GM18907 (cell line): ENCODE measurements at regions not wholly inside any gene's neighbourhood (a gene's known extent, or its start where the extent isn't known, plus 50 kb on each side); places are given as distances from the start of the nearest gene placed in this dataset.

Source experiments
- ATAC-seq: cut with Tn5 transposase; IDR thresholded peaks from one replicate; pipeline ENCODE4 v1.9.1; 2021; ENCODE audit warnings: mild to moderate bottlenecking, moderate library complexity; ENCODE audit not compliant: unreplicated experiment

- no peak for ATAC-seq
Observed at GRCh38 chr13:90084684-90085290, 1262.7 kb upstream of the MIR17HG start.

DNA sequence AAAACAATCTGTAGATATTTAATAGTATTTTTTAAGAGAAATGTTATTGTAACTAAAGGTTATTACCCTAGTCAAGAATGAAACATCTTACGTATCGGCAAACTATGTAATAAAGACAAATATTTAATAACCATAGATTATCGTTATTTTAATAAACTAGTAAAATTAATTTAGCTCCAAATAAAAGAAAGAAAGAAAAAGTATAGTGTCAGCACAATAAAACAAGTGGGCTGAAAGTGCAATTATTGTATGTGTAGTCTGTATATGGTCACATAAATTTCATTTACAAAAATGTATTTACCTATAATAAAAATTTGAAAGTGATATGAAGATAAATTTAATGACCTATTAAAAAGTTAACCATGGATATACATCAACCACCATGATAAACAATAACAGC lies 1258.4 kb upstream of the MIR17HG start:
- ATAC-seq, result no peak

DNA sequence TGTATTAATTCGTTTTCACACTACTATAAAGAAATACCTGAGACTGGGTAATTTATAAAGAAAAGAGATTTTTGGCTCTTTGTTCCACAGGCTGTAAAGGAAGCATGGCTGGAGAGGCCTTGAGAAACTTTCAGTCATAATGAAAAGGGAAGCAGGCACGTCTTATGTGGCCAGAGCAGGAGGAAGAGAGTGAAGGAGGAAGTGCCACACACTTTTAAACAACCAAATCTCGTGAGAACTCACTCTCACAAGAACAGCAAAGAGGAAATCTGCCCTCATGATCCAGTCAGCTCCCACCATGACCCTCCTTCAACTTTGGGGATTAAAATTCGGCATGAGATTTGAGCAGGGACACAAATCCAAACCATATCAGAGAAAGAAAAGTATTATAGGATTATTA lies 1255.9 kb upstream of the MIR17HG start:
- no peak for ATAC-seq

- no peak for ATAC-seq
Observed at GRCh38 chr13:90094357-90094756, 1253.1 kb upstream of the MIR17HG start.

GRCh38 chr13:90098577-90098976 lies 1248.9 kb upstream of the MIR17HG start:
- no peak for ATAC-seq

GRCh38 chr13:90099847-90100246 lies 1247.6 kb upstream of the MIR17HG start:
- no peak for ATAC-seq

- ATAC-seq, result no peak
Observed at GRCh38 chr13:90103099-90103784, 1244.2 kb upstream of the MIR17HG start.

GRCh38 chr13:90104764-90105163 lies 1242.7 kb upstream of the MIR17HG start:
- ATAC-seq, result no peak

DNA sequence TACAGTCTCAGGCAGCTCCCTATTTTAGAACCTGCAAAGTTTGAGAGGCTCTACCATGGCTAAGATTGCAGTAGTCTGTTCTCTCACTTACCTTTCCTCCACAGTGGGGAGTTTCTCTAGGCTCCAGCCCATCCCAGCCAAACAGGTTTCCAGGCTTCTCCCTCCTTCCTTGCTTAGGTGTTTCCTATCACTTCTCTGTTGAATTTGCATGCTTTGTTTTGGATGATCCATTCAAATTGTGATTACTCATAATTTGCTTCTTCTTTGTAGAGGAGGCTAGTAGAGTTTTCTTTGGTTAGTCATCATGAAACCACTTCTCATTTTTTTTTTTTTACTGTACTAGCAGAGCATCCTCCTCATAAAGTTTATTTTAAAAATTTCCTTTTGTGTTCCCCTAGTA lies 1242.2 kb upstream of the MIR17HG start:
- ATAC-seq, result no peak

GRCh38 chr13:90105849-90106496 lies 1241.5 kb upstream of the MIR17HG start:
- ATAC-seq, result no peak

GRCh38 chr13:90107661-90108060 lies 1239.8 kb upstream of the MIR17HG start:
- no peak for ATAC-seq

GRCh38 chr13:90108547-90108946 lies 1238.9 kb upstream of the MIR17HG start:
- no peak for ATAC-seq

GRCh38 chr13:90116121-90116520 lies 1231.4 kb upstream of the MIR17HG start:
- no peak for ATAC-seq

DNA sequence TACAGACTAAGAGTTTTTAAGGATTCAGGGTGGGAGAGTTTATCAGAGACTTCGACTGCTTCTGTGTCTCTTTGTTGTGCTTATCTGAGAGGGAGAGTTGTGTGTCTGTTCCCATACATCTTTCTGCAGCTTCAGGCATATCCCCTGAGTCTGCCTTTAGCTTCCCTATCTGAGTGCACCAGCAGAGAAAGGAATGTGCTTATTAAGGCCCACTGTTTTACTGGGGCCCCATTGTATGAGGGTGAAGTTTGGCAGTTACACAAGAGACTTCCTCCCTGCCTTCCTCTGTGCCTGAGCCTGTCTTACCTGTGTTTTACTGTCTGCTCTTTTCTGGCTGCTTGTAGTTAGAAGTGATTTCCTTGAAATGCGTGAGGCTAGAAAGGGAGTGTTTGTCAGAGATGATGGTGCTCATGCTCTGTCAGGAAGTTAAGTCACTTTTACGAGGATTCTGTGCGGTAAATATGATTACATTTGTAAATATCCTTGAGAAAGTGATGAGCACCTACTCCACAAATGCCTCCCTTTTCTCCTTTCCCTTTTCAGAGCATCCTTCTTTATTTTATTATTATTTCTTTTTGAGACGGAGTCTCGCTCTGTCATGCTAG lies 1228.9 kb upstream of the MIR17HG start:
- ATAC-seq, result no peak

GRCh38 chr13:90120026-90120425 lies 1227.5 kb upstream of the MIR17HG start:
- ATAC-seq, result no peak

- no peak for ATAC-seq
Observed at GRCh38 chr13:90121784-90122183, 1225.7 kb upstream of the MIR17HG start.

DNA sequence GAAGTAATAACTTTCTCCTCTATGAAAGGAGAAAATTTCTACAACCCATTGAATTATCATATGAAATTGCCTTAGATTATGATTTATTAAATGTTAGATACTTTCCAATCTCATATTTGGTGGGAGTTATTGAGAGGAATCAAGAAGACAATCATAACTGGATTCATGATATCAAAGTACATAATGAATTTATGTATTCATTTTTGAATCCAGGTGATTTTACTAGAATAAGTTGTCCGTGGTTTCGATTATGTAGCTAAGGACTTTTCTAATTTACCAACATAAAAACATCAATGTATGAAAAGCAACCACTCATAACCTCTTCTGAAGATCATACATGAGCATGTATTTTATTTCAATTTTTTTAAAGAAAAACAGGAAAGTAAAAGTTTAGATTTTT lies 1225.0 kb upstream of the MIR17HG start:
- ATAC-seq, result no peak

DNA sequence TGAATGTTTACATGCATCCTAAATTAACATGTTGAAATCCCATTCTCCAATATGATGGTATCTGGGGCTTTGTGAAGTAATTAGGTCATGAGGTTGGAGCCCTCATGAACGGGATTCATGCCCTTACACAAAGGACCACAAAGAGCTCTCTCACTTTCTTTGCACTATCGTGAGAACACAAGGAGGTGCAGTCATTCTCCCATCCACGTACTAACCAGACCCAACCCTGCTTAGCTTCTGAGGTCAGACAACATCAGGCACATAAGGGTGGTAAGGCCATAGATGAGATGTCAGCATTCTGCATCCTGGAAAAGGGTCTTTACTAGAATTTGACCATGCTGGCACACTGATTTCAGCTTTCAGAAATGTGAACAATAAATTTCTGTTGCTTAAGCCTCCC lies 1211.9 kb upstream of the MIR17HG start:
- no peak for ATAC-seq

- no peak for ATAC-seq
Observed at GRCh38 chr13:90142251-90142650, 1205.2 kb upstream of the MIR17HG start.

DNA sequence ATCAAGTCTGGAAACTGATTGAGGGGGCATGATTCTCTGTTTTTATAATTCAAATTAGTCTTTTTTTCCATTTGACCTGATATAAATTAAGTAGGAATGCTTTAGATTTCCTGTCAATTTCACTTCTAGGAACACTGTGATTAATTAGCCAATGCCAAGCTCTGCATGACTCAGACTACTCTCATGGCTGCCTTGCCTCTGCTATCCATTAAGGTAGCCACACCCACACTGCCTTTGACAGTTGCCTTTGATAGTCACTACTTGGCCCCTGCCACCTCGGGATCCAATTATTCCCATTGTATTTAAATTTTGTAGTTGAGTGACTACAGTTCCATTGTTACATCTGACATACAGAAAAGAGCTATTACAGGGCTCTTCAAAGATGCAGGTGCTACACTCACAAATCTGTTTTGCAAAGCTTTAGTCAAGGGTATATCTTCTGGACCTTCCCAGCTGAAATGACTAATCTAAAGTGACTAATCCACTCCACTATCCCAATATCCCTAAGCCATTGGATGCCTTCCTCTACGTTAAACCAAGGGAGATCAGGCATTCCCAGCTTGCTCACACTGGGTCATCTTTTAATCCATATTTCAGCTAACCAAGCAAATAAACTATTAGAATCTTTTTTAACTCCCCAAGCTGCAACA lies 1193.1 kb upstream of the MIR17HG start:
- no peak for ATAC-seq

DNA sequence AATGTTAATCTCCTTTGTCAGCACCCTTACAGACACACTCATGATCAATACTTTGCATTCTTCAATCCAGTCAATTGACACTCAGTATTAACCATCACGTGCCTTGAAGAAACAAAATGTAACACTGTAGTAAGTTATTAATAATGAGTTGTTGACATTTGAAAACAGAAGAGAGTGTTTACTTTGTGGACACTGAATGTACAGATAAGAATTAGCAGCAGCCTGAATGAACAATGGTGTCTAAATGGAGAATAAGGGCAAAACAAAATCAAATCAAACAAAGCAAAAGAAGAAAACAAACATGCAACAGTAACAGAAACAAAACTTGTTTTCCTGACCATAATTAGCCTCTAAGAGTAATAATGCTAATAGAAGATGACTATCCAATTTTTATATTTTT lies 1191.1 kb upstream of the MIR17HG start:
- no peak for ATAC-seq
